ENCODE measurements at regions not wholly inside any gene's neighbourhood (a gene's known extent, or its start where the extent isn't known, plus 50 kb on each side); places are given as distances from the start of the nearest gene placed in this dataset.

- no peak for DNase-seq
Measured at GRCh38 chr2:129729646-129730045, 249.8 kb upstream of the RAB6C start.

DNA sequence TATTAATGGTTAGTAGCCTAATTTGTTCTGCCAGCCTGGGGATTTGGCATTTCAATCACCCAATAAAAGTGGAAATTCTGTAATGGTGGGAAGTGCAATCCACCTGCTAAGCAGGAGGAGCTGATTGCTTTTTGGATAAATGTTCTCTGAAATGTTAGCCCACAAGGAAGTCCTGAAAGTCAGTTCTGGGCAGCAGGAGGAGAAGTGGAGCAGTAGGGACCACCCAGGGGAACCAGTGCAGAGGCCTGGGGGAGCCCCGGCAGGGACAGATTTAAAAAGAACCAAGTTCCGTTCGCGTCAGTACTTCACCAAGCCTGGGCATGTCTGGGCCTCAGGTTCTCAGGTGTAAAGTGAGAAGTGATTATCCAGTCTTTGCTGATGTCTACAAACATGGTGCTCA is 248.5 kb upstream of the RAB6C start:
- no peak for DNase-seq

GRCh38 chr2:129731907-129732629 is 247.4 kb upstream of the RAB6C start:
- DNase-seq, result no peak

DNA sequence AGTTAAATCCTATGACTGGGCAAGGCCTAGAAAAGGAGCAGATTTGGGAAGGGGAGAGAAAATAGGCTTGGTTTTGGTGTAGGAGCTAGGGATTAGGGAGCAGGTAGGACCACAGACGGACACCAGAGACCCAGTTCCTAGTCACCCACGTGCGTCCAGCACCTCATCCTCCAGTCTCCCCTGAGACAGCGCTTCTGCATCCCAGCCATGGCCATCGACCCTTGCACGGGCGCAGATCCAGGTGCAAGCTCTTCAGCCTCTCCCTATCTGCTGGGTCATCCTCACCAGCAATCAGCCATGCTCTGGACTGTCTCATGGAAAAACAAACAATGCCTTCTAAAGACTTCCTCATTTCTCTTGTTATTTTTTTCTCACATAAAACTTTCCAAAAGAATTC is 246.8 kb upstream of the RAB6C start:
- no peak for DNase-seq

DNA sequence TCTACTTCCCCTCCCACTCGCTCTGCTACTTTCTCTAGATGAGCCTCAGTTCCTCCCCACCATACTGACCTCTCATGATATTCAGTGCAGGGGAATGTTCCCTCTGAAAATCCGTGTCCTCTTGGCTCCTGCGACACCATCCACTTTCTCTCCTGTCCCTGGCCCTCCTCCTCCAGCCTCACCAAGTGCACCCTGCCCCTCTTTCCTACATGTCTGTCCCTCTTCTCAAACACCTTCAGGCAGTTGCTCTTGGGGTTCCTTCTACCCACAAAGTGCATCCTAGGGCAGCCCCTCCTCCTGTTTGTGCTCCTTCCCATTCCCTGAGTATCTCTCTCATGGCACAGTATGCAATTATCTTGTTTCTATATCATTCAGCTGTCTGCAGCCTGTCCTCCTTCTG is 246.4 kb upstream of the RAB6C start:
- DNase-seq, result no peak

- DNase-seq, result no peak
Measured at GRCh38 chr2:129733579-129733978, 245.9 kb upstream of the RAB6C start.

DNA sequence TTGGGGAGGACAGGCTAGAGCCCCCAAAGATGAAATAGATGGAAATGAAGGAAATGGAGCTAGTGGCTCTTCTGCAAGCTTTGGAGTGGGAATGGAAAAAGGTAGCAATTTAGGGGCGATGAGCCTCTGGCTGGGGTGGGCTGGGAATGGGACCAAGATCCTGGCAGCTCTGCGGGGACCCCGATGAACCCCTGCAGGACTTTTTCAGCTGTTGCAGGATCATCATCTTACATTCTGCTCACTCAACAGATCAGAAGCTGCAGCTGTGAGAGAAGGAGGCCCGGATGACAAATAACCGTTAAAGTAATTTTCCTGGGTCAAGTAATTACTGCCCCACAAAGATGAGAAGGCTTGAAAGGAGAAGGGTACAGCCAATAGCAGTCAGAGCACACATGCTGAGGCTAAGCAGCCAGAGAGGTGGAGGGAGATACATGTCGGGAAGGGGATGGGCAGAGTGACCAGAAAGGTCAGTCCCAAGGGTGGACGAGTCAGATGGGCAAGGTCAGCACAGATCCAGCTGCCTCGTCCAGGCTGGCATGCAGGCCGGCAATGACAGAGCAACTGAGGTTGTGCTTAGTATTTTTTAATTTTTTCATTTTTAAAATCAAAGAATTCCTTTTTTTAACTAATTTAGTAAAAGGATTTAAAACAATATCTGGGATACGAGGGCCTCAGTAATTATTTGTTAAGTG is 245.0 kb upstream of the RAB6C start:
- no peak for DNase-seq

- DNase-seq, result no peak
Measured at GRCh38 chr2:129735576-129735975, 243.9 kb upstream of the RAB6C start.

- DNase-seq, result no peak
Measured at GRCh38 chr2:129737660-129738527, 241.6 kb upstream of the RAB6C start.

- no peak for DNase-seq
Measured at GRCh38 chr2:129738799-129739198, 240.7 kb upstream of the RAB6C start.

GRCh38 chr2:129740504-129740903 is 239.0 kb upstream of the RAB6C start:
- DNase-seq, result no peak

DNA sequence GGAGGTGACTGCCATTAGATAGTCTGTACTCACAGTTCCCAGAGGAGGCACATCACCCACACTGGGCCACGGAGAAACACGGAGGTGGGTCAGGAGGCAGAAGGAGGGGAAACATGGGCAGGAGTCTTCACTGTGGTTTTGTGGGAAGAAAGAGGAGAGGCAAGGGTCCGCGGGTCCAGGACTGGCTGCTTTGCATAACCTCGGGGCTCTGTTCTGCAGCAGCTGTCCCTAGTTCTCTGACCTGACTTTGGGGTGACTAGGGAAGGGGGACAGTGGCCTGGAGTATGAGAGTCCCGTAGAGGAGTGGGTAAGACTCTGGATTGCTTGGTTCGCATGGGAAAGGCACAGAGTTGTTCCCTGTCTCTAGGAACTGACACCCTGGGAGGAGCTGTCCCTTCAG is 238.3 kb upstream of the RAB6C start:
- DNase-seq, result no peak

- DNase-seq, result no peak
Measured at GRCh38 chr2:129741623-129742022, 237.8 kb upstream of the RAB6C start.

DNA sequence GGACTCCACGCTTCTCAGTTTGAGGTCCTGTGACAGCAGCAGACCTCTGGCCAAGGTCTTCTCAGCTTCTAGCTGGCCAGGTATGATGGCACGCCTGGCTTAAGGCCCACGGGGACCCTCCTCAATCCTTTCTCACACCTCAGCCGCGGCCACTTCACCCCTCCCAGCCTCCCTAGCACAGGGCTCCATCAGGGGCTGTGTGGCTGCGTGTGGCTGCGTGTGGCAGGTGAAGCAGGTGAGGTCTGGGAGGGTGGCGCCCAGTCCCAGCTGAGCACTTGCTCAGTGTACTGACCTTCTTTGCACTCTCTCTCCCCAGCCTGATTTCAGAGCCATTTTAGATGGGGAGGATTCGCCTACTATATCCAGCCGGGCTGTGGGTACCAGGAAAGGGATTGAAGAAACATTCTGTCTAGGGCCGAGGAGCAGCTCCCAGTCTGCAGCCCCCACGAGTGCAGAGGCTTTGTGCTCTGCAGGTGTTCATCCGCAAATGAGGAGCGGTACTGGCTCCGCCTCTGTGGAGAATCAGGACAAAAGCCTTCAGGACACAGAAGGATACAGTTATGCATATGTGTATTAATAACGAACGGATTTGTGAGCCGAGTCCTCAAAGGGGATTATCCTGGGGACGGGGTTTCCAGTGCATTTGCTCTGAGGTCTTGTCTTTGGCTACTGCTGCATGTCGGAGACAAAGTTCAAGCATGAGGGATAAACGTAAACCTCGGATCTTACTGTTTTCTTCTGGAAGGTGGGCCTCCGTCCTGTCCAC is 236.9 kb upstream of the RAB6C start:
- no peak for DNase-seq

- DNase-seq, result no peak
Measured at GRCh38 chr2:129744141-129744540, 235.3 kb upstream of the RAB6C start.

DNA sequence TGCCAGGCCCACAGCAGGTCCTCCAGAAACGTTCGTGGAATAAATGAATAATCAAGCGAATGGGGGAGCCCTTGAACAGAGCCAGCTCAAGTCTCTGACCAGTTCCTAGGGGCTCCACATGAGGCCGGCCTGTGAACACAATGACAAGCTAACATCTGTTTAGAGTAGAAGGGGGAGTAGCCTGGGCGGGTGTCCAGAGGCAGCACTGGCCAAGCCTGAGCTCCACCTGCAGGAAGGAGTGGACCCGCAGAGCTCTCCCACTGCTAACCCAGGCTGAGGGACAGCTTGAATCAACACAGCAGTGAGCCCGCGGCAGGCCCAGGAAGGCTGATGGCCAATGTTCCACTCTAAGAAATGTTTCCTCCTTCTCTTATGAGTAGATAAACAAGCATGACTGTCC is 234.8 kb upstream of the RAB6C start:
- DNase-seq, result no peak

DNA sequence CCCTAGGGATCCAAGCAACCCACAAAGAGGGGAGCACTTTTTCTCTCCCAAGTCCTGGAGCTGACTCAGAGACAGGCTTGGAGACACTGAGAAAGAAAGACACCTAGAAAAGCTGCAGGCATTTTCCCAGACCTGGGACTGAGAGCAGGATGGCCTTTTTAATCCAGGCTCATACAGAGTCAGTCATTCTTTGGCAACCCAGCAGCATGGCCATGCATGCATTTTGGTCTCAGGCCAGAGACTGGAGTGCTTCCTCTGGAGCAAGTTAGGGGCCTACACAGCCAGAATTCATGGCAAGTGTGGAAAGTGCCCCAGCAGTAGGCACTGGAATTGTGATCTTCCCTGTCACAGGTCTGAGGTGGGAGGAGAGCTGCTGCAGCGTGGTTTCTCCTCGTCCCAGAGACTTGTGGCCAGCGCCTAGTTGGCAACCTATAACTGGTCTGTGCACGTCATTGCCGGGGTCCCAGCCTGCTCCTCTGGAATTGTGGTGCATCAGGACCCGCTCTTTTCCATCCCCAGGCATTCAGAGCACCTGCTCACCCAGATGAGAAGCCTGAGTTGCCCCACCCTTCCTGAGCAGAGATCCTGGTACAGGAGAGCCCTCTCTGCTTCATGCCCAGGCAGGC is 231.9 kb upstream of the RAB6C start:
- DNase-seq, result no peak

DNA sequence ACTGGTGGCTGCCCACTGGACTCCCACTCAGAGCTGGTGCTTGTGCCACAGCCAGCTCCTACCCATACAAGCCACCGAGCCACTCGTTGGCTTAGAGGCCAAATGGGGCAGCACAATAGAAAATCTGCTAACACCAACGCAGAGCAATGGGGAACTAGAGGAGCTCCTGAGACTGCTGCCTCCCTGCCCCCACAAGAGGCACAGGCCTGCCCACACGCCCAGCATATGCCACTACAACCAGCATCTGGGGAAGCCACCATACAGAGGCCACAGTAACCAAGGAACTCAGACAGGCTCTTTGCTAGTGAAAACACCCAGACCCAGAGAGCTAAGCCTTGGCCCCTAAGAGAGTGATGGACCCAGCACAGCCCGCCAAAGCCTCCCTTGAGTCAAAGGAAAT is 231.2 kb upstream of the RAB6C start:
- DNase-seq, result no peak

GRCh38 chr2:129748653-129749052 is 230.8 kb upstream of the RAB6C start:
- DNase-seq, result peak; percentile 59

GRCh38 chr2:129751409-129751808 is 228.1 kb upstream of the RAB6C start:
- no peak for DNase-seq

DNA sequence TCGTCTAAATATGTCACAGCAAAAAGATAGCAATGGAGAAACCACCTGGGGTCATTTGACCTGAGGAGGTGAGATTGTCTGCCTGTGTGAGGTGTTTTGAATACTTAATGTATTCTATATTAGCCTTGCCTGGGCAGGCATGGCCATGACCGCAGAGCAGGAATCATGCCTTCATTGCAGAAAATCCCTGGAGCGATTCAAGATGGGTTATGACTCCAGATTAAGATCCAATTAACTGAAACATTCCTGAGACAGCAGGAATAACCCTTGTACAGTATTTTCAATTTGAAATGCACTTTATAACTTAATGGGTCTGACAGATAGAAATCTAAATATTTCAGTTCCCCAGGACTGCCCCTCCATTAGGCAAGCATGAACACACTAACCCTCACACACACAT is 227.3 kb upstream of the RAB6C start:
- DNase-seq, result no peak

DNA sequence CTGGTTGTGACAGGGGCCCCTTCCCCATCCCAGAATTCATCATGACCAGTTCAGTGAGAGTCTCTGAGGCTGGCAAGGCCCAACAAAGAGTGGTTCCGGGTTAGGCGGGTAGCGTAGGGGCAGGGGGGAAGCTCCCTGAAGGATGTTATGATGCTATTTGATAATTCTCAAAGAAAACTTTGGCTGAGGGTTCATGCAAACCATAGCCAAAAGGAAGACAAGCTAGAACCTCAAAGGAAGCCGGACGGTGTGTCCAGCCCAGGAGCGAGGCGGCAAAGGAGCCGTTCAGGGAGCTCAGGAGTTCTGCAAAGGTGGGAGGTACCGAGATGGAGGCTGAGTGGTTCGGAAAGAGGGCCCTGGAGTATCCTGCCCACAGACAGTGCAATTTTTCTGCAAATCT is 226.8 kb upstream of the RAB6C start:
- DNase-seq, result no peak

DNA sequence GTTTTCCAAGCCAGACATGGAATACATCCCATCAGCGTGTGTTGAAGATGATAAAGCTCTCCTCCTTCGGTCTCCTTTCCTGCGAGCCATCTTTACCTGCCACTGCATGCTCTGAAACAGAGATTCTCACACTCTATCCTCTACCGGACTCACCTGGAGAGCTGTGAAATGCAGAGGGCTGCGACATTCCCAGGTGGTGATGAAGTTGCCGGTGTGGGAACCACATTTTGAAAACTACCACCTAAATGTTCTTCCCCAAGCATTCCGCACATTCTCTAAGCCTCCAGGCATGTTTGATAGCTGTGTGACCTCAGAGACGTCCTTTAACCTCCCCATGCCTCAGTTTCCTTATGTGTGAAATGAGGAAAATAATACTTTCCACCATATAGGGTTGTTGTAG is 226.2 kb upstream of the RAB6C start:
- DNase-seq, result no peak

Data from NCI-H345 (cell line).